ENCODE measurements at regions not wholly inside any gene's neighbourhood (a gene's known extent, or its start where the extent isn't known, plus 50 kb on each side); places are given as distances from the start of the nearest gene placed in this dataset.

DNA sequence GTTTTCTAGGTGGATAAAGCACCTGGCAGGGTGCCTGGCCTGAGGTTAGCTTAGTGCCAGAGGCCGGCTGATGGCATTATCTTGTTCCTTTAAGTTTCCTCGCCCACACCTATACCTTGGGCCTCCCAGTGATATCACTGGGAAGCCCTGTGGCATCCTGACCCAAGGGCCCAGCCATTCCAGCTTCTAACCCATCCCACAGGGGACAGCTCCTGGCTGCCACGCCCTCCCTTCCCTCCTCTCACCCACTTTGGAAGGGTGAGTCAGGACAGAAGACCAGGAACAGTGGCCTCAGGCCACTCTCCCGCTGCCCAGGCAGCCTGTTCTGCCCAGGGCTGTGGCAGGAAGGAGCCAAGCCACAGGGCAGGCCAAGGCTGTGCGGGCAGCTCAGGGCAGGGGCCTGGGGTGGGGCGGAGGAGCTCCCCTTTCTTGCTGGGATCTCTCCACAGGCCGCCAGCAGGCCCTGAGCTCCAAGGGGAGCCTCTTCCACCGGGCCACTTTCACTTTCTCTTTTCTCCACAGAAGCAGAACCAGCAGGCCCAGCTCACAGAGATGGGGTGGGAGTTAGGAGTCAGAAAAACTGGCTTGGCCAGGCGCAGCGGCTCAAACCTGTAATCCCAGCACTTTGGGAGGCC, 75.1 kb downstream of the IRF2BPL start:
- ATAC-seq (peak; percentile 63), DNase-seq (peak; percentile 77 to 81 (median 79))
- Histone ChIP-seq H3K9me3 (no peaks in the 10 kb centered on the region), H3K4me1 (ENCODE audit: low read depth) (peaks cover 39% of the 10 kb centered on the region), H3K4me3 (no peak overlapping the region), H3K36me3 (ENCODE audit: low read depth) (no peaks in the 10 kb centered on the region)
- intact Hi-C loops (cut with DNase I, micrococcal nuclease), result loop anchor here (5.0 to 10.0 kb wide), 2 partner anchors 61 to 74 kb away; partner anchors contain the start of gene IRF2BPL (in 1 of the 2)
- TF ChIP-seq, protein P1, sequence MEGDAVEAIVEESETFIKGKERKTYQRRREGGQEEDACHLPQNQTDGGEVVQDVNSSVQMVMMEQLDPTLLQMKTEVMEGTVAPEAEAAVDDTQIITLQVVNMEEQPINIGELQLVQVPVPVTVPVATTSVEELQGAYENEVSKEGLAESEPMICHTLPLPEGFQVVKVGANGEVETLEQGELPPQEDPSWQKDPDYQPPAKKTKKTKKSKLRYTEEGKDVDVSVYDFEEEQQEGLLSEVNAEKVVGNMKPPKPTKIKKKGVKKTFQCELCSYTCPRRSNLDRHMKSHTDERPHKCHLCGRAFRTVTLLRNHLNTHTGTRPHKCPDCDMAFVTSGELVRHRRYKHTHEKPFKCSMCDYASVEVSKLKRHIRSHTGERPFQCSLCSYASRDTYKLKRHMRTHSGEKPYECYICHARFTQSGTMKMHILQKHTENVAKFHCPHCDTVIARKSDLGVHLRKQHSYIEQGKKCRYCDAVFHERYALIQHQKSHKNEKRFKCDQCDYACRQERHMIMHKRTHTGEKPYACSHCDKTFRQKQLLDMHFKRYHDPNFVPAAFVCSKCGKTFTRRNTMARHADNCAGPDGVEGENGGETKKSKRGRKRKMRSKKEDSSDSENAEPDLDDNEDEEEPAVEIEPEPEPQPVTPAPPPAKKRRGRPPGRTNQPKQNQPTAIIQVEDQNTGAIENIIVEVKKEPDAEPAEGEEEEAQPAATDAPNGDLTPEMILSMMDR (IDR thresholded peaks at IDR 0.05), result no peak

DNA sequence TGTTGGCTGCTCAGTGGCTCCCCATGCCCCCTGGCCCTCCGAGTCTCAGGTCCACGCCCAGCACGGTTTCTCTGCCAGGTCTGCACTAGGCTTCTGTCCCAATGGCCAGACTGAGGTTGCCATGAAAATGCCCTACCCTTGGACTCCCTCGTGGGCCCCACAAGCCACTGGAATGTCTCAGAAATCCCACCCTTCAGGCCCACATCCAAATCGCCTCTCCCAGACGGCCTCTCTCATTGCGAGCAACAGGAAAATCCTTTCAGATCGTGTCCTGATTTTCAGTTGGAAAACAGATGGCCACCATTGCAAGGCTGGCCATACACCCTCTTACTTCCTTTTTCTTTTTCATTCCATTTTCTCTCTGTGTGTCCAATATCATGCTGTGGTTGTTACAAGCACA, 77.3 kb downstream of the IRF2BPL start:
- Histone ChIP-seq H3K36me3 (ENCODE audit: low read depth) (no peaks in the 10 kb centered on the region), H3K4me3 (no peak overlapping the region), H3K4me1 (ENCODE audit: low read depth) (peaks cover 38% of the 10 kb centered on the region), H3K9me3 (no peaks in the 10 kb centered on the region)
- intact Hi-C loops (cut with DNase I, micrococcal nuclease), result loop anchor here (5.0 to 10.0 kb wide), 2 partner anchors 64 to 76 kb away; partner anchors contain the start of gene IRF2BPL (in 1 of the 2)
- DNase-seq (no peak), ATAC-seq (no peak)
- TF ChIP-seq, protein P1 (IDR thresholded peaks at IDR 0.05), result no peak

DNA sequence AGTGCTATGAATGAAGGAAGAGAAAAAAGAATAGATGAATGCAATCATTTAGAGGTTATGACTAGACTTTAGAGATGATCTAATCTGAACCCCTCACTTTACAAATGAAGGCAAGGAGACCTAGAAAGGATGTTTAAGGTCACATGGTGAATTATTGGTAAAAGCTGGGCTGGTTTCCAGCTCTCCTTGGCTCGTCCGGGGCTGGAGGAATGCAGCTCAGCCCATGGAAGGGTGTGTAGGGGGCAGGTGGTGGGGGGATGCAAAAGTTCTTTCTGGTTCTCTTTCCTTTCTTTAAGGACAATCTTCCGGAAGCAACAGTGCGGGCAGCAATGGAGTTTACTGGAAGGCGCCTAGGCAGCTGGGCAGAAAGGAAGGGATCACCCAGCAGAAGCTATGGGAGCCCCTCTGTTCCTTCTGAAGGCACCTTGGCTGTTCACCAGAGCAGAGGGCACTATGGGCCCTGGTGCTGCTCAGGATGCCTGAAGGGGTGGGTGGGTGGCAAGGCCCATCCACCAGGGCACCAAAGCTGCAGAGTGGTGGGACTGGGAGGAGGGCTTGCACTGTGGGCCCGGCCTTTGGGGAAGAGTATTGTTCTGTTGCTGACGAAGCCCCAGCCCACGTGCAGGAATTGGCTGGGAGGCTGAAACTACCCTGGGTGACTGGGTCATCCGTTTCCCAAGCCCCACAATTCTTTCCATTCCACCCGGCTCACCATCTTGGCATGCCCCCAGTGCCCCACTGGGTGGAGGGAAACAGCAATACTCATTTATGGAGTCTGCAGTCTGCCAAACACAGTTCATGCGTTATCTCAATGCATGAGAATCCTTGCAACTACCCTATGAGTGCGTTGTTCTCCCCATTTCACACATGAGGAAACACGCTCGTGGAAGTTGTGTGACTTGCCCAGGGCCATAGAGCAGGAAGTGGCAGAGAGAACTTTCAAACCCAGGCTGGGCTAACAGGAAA, 78.2 kb downstream of the IRF2BPL start:
- H3K4me3 ChIP-seq, result no peak overlapping the region
- DNase-seq (no peak), ATAC-seq (no peak)
- H3K4me1 ChIP-seq (ENCODE audit: low read depth), result peaks cover 30% of the 10 kb centered on the region
- TF ChIP-seq, protein P1 (IDR thresholded peaks at IDR 0.05), result no peak
- H3K9me3 ChIP-seq, result no peaks in the 10 kb centered on the region
- H3K36me3 ChIP-seq (ENCODE audit: low read depth), result no peaks in the 10 kb centered on the region
- intact Hi-C loops (cut with DNase I, micrococcal nuclease), result loop anchor here (5.0 to 10.0 kb wide), 2 partner anchors 64 to 77 kb away; partner anchors contain the start of gene IRF2BPL (in 1 of the 2)

DNA sequence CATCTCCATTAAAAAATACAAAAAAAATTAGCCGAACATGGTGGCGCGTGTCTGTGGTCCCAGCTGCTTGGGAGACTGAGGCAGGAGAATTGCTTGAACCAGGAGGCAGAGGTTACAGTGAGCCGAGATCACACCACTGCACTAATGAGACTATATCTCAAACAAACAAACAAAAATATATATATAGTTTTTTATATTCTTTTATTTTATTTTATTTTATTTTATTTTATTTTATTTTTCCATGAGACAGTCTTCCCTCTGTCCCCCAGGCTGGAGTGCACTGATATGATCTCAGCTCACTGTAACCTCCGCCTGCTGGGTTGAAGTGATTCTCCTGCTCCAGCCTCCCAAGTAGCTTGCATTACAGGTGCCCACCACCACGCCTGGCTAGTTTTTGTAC, 79.5 kb downstream of the IRF2BPL start:
- peaks cover 18% of the 10 kb centered on the region for H3K4me1 ChIP-seq (ENCODE audit: low read depth)
- H3K4me3 ChIP-seq, result no peak overlapping the region
- intact Hi-C loops (cut with DNase I, micrococcal nuclease), result loop anchor here in 1 of 2 donors (10.0 kb wide), 1 partner anchor 96 kb away; no protein-coding TSS in a partner anchor
- TF ChIP-seq, protein P1 (IDR thresholded peaks at IDR 0.05), result no peak
- no peaks in the 10 kb centered on the region for H3K36me3 ChIP-seq (ENCODE audit: low read depth)
- ATAC-seq (no peak), DNase-seq (no peak)
- no peaks in the 10 kb centered on the region for H3K9me3 ChIP-seq

DNA sequence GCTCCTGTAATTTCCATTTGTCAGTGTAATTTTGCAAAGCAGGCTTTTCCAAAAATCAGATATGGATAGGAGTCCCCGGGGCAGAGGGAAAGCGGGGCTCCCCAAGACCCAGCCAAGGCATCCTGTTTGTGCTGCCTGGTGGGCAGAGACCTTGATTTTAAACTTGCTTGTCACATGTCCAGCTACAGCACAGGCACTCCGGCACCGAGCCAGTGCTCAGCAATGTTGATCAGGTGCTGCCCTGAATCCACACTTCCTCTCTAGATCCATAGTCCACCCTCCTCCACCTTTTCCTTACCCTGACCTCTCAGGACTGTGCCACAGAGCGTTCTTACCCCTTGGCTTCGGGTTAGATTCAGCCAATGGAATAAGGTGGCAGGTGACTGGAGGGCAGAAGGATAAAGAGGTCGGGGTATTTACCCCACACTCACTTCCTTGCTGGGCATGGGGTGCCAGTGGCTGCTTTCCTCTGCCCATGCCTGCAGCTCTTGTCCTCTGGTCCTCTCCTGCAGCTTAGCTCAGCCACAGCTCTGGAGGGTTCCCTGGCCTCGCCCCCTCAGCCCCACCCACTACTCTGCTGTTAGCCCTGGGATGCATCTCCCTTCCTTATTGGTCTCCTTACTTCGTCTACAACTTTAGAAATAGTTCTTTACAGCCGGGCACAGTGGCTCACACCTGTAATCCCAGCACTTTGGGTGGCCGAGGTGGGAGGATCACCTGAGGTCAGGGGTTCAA, 80.1 kb downstream of the IRF2BPL start:
- H3K9me3 ChIP-seq, result no peaks in the 10 kb centered on the region
- TF ChIP-seq, protein P1 (IDR thresholded peaks at IDR 0.05), result no peak
- H3K4me1 ChIP-seq (ENCODE audit: low read depth), result peaks cover 13% of the 10 kb centered on the region
- intact Hi-C loops (cut with DNase I, micrococcal nuclease), result loop anchor here in 1 of 2 donors (10.0 kb wide), 1 partner anchor 96 kb away; no protein-coding TSS in a partner anchor
- no peaks in the 10 kb centered on the region for H3K36me3 ChIP-seq (ENCODE audit: low read depth)
- H3K4me3 ChIP-seq, result no peak overlapping the region
- peak; percentile 73 for ATAC-seq
- peak in 2 of 3 donors; percentile 65 to 75 for DNase-seq

All from mucosa of descending colon (tissue), 3 donors.